HG03521 (cell line): ENCODE measurements at regions not wholly inside any gene's neighbourhood (a gene's known extent, or its start where the extent isn't known, plus 50 kb on each side); places are given as distances from the start of the nearest gene placed in this dataset.
"Not testable (repeated sequence)": the region's sequence is repeated elsewhere in the genome, so short reads cannot be mapped to it uniquely, and the experiment has no call there.

Source experiments
- ATAC-seq: cut with Tn5 transposase; IDR thresholded peaks from one replicate; pipeline ENCODE4 v1.9.1; 2021; ENCODE audit warnings: mild to moderate bottlenecking, moderate library complexity; ENCODE audit not compliant: unreplicated experiment

DNA sequence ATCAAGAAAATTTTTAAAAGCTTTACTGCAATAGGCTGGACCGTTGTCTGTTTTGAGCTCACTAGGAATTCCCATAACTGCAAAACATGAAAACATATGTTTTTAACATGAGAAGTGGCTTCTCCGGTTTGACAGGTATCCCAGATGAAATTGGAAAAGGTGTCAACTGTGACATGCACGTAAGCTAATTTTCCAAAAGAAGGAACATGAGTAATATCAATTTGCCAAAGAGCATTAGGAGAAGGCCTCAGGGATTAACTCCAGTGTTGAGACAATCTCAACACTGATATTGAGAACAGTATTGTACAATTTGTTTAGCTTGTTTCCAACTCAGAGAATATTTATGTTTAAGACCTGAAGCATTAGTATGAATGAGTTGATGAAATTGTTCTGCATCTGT lies 215.5 kb upstream of the KCNN2 start:
- no peak for ATAC-seq

DNA sequence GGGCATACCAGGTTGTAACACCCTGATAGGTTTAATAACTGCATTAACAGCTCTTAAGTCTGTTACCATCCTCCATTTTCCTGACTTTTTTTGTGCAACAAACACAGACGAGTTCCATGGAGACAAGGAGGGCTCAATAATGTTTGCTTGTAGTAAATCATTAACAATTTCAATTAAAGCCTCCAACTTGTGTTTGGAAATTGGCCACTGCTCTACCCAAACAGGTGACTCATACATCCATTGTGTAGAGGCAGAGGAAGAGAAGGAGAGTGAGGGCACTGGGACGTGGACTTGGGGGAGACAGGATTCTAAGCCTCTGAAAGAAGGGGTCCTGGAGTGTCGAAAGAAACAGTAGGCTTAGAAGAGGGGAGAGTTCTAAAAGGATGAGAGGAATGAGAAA lies 213.6 kb upstream of the KCNN2 start:
- ATAC-seq = no peak

DNA sequence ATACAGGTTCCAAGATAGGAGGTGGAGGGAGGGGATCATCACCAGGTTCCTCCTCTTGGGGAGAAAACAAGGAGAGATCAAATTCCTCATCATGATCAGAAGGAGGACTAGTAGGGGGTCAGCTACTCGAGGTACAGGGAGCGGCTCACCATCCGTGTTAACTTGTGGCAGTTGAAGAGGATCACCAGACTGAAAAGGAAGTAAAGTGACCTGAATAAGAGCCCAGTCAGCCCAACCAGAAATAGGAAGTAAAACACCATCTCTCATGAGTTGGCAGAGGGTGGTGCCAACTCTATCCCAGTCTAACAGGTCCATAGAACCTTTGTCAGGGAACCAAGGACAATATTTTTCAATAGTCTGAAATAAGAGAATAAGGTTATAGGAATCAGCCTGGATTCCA lies 213.1 kb upstream of the KCNN2 start:
- not testable (repeated sequence) for ATAC-seq

DNA sequence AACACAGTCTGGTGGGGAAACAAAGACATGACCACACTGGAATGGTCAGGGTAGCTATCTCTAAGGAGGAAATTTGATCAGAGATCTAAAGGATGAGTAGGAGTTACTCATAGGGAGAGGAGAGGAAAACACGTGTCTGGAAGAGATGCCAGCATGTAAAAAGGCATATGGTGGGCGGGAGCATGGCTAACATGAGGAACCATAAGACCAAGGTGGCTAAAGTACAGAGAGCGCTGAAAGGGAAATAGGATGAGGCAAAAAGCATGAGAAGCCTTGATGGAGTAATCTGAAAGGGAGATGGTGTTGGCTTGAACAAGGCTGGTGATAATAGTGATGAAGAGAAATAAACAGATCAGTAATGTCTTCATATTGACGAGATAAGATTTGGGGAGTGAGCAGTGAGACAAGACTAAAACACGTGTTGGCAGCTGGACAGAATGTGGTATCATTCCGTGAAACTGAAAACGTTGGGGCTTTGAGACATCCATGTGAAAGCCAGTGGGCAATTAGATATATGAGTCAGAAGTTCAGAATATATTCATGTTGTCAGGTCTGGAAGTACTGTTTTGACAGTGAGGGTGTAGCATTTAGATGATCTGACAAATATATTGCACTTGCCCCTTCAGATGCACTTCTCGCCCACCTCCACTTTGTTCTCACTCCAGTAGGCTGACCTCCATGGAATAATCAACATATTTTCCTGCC lies 209.1 kb upstream of the KCNN2 start:
- ATAC-seq = no peak

DNA sequence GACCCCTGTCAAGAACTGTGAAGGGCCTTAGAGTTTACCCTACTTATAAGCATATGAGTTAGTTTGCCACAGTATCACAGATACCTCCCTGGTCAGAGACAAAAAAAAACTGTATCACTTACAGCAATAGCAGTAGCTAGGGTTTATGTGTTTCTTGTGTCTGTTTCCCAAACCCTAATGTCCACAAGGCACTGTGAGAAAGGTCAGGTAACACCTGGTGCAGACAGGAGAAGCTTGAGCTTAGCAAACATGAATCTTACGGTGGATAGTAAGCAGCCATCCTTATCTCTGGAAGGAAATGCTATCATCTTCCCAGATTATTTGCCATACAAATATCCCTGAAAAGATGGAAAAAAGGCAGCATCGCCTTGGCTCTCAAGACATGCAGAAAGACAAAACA lies 208.5 kb upstream of the KCNN2 start:
- no peak for ATAC-seq

DNA sequence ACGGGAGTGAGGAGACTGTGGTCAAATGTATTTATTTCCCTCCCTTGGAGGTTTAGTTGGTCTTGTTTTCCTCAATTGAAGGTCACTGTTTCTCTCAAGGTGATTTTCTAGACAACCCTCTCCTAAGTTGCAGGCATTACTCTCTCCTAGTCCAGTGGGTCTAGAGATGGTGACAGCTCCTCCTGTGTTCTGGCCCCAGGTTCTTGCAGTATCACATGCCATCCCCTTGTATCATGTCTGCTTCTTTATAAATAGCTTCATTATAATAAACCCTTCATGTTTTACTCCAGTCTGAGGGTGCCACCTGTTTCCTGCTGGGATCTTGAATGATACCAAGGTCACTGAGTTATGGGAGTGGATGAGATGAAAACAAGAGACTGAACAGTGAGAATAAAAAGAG lies 208.0 kb upstream of the KCNN2 start:
- no peak for ATAC-seq

DNA sequence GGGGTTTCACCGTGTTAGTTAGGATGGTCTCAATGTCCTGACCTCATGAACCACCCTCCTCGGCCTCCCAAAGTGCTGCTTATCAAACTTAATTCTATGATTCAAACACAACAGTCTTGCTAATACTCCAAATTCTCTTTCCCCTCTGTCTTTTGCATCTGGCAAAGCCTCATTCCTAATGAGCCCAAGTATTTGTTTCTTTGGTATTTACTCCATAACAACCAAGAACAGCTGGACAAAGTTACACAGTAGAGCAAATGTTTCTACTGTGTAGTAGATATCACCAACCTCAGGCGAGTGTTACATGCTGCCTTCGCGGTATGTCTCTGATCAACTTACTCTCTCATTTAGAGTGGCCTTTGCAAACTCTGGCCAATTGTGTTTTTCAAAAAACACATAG lies 195.8 kb upstream of the KCNN2 start:
- no peak for ATAC-seq

DNA sequence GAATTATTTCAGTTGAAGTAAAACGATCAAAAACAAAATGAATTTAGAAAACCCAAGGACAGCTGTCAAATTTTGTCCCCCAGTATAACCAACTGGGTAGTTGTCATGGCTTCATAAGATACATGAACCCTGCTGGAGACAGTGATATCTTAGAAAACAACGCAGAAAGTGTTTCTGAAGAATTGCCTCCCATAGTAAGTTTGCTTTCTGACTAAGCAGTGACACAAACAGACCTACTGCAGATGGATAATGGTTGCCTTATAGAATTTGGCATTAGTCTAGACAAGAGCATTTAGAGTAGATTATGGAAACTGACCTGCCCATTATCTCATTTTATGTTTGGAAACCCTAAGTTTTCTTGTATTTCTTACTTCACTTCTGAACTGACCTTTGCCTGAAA lies 187.7 kb upstream of the KCNN2 start:
- ATAC-seq = no peak

DNA sequence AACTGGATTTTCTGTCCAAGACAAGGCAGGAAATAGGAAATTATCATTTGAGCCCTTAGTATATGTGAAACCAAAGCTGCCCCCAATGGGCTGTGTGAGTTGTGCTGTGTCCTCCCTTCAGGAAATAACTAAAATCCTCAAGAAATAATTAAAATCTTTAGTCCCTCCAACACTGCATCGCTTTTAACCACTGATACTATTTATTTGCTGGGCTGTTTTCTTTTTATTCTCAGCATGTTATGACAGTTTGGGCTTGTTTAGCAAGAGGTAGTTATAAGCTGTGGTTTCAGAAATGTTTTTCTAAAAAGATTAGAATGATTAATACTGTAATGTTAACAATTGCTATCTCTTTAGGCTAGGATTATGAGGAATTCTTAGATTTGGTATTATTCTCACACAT lies 187.0 kb upstream of the KCNN2 start:
- no peak for ATAC-seq

DNA sequence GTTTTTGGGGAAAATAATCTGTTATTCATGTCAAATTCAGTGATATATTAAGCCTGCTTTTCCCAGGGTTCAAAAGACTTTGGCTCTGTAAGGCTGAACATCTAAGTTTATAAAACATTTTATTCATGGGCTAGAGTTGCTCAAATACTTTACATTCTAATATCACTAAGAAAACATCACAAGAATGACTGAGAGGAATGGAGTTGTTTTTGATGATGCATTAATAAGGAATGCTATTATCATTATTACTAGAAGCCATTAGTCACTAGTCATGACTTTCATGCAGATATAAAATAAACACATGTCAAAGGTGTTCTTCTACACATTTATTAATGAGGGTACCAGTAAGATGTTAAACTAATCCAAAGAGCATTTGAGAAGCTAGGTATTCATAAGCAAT lies 185.5 kb upstream of the KCNN2 start:
- no peak for ATAC-seq

DNA sequence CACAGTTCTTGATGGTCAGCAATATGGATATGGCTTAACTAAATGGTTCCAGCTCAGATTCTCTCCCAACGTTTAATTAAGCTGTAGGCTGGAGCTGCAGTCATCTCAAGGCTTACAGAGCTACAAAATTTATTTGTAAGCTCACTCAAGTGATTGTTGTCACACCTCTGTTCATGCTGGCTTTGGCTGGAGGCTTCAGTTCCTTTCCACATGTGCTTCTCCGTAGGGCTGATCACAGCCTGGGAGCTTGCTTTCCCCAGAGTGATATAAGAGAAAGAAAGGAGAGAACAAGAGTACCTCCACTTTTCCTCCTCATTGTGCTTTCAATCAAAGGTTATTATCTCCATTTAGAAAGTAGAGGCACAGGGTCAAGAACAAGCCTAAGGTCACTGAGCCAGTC lies 182.7 kb upstream of the KCNN2 start:
- ATAC-seq = no peak

DNA sequence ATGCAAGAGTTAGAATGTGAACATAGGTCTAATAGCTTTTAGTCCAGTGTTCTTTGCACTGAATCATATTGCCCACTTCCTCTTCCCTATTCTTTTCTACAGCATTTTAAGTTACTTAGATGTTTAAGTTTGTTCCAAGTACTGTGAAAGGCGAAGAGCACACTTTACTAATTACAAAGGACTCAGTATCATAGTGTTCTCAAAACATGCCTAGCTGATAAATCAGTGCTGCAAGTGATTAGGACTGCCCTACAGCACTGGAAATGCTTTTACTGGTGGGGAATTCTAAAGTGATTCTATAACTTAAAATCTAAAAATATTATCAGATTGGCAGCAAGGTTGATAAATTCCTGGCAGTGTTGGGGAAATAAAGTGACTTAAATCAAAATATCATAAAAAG lies 177.9 kb upstream of the KCNN2 start:
- no peak for ATAC-seq

DNA sequence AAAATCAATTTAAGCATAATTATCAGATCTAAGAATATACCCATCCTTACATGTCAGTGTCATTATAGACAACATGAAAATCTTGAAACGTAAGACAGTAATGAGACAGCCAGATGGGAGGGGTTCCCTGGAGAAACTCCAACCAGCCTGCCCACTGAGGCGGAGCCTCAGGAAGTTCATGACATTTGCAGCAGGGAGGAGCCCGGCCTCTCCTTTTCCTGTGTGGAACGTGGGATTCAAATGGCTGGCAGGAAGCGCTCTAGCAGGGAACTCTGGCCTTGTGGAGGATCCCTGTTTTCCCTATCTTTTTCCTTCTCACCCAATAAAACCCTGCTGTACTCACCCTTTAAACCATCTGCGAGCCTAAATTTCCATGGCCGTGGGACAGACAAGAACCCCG lies 176.6 kb upstream of the KCNN2 start:
- no peak for ATAC-seq

DNA sequence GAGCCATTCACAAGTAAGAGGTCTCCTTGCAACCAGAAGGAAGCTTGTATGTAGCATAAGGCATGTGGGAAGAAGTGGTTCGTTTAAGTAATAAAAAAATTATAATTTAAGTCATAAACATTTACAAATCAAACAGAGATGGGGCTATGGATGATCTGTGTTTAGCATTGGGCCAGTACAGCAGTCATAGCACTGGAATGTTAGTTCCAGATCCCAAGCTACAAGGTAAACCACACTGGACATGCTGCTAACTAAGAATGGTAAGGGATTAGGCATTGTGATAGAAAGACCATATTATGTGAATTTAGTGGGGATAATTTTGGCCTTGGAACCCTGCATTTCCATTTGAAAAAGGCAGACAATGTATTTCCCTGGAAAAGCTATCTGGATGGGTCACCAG lies 170.4 kb upstream of the KCNN2 start:
- ATAC-seq = no peak

DNA sequence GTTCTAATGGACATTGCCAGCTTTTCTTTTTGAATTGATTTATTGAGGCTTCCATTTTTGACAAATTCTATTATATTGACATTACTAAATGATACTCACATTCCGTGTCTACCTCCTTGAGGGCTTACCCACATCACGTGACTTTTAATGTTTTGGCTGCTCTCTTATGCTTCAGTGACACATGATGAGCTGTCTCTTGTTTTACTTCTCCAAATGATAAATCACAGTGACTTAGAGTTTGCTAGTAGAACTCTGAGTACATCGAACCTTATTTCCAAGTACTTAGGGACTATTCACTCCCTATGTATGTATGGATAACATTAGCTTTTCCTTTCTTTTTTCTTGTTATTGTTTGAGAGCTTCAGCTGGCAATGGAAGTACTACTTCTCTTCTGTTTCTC lies 169.8 kb upstream of the KCNN2 start:
- ATAC-seq = no peak

DNA sequence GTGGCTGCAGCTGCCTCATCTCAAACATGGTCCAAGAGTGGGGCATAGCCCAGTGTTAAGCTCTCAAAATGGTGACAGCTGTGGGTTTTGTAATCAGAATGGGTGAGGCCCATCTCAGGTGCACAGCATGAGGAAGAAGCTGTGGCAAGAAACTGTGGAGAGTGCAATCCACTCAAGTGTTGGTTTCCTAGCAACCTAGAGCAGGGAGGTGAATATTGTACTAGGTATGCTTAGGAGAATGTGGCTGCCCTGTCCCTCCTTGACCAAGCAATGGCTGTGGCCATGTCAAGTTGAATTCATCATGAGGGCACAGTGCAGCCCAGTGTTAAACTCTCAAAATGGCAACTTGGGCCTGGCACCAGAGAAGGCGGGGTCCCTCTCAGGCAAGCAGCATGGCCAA lies 160.5 kb upstream of the KCNN2 start:
- ATAC-seq = no peak

DNA sequence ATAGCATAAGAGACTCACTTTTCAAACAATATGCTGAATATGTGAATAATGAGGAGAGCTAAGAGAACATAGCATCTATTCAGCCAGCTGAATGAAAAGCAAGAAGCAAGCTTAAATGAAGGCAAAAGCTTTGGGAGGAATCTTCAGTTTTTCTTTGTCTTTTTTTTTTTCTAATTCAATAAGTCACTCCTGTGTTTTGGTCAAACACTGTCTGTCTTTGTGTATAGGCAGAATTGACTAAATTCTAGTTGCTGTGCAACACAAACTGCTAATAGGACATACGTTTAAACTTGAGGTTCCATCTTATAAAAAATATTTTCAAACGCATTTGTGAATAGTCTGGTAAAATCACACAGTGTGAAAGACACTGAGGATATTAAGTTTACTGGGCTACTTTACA lies 156.9 kb upstream of the KCNN2 start:
- no peak for ATAC-seq

DNA sequence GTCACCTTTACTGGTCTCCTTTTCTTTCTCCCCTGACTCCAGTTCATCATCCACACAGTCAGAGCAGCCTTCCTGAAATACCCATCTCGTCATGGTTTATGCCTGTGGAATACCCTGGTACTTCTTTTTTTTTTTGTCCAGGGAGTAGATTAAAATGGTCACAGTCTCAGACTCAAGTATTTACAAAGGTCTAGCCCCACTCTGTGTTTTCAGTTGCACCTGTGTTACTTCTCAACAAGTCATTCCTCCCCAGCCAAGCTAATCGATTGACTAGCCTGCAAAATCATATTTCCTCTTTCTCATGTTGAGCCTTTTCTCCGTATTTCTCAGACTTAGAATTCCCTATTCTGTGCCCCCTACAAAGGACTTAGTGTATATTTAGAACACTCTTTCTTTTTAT lies 155.2 kb upstream of the KCNN2 start:
- ATAC-seq = no peak

DNA sequence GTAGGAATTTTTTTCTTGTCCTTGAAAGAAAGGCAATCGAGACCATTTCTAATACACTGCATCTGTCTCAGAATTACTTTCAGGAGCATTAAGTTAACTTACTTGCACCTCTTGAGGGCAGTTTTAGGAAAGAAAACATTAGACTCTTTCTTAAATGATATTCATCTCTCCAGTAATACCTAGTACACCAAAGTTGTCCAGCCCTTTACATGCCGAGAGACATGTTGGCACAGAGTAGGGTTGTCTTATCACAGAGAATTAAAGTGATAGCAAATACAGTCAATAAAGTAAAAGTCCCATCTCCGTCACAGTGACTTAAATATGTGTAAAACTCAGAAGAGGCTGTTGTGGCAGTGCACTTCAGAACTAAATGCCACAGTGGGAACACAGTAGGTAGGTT lies 154.3 kb upstream of the KCNN2 start:
- no peak for ATAC-seq

DNA sequence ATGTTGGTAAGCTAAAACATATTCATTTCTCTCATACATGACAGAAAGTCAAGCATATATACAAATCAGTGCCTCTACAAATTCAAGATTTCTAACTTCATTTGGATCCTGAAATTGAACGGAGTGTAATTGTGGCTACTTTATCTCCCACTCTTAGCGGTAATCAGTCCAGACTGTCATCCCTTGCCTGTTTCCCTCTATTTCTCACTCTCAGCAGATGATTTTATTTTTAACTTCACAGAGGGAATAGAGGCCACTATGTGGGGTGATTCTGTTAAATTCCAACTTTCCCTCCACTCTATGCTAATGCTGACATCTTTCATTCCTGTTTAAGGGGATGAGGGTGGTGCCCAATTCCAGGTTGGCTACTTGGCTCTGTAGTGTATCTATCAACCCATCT lies 153.8 kb upstream of the KCNN2 start:
- no peak for ATAC-seq

DNA sequence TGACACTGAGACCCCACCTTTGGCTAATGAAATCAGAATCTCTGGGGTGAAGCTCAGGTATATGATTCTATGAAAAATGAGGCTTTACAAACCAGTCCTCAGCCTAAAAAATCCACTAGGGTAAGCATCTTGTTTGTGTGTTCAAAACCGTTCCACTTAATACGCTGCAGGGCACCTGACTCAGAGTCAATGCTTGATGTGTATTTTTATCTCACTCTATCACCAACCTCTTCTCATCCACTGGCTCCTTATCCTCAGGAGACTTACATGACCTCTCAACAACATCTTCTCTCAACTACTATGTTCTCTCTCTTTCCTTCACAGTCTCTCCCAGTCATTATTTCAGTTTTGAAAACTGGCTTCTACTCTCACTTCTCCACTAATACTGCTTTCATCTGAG lies 153.3 kb upstream of the KCNN2 start:
- no peak for ATAC-seq

DNA sequence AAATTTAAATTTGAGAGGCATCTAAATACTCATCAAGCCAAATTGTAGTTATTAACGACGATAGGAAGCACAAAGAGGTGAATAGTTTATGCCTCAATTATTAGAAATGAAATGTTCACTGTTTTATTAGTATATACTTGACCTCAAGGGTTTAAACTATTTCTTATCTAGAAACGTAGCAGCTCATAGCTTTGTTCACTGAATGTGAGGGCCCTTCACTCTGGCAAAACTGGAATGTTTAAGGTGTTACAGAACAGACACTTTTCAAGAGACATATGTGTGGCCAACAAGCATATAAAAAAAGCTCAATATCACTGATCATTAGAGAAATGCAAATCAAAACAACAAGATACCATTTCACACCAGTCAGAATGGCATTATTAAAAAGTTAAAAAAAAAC lies 151.2 kb upstream of the KCNN2 start:
- no peak for ATAC-seq

DNA sequence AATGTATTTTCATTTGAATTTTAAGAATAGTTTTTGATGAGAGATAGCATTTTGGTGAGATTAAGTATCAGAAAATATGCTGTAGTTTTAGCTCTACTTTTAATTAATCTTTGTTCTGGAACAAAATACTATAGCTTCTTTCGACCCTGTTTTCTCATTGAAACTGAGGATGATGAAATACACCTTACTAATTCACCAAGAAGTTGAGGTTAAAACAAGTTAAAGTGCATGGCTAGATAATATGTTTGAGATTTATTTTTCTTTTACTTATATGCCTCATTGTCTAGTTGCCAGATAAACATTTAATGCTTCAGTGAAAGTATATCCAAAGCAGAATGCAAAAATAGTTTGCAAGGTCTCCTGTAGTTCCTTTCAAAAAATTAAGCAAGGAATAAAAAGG lies 140.1 kb upstream of the KCNN2 start:
- ATAC-seq = no peak

DNA sequence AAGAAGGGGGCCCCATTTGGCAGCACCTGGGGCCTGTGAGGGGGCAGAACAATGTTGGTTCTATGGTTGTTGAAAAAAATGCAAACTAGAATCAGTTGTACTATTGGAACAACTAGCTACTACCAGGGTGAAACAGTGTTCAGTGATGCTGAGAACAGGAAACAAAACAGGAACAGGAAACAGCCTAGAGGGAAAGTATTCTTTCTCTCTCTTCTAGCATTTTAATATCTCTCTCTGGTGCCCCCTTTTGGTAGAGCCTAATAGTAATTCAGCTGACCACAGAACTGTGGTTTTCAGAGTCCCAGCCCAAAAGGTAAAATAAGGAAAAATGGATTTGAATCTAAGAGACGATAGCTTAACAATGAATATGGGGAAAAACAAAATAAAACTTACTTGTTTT lies 138.0 kb upstream of the KCNN2 start:
- no peak for ATAC-seq
